ENCODE measurements at regions not wholly inside any gene's neighbourhood (a gene's known extent, or its start where the extent isn't known, plus 50 kb on each side); places are given as distances from the start of the nearest gene placed in this dataset.

- Histone ChIP-seq H4K20me1 (replicated peaks; ENCODE audit: control insufficient read depth, insufficient read depth, low read length) (no peaks in the 10 kb centered on the region), H3K9me3 (replicated peaks; ENCODE audit: control insufficient read depth, insufficient read depth, low read depth, low read length) (peaks cover 3% of the 10 kb centered on the region; the same call in 1 of the 2 replicates), H3K79me2 (ENCODE audit: control insufficient read depth, insufficient read depth, low read length) (no peaks in the 10 kb centered on the region), H3K4me1 (replicated peaks in 1 of 2; ENCODE audit: control insufficient read depth in 2 of 2, insufficient read depth in 2 of 2, low read length in 2 of 2) (peaks cover 2 to 5% of the 10 kb centered on the region in 2 experiments; a peak in 2 of 5 replicates), H3K9ac (ENCODE audit: insufficient read depth in 1 of 2, low read depth in 2 of 2, low read length in 2 of 2) (no peak overlapping the region), H3K9me1 (ENCODE audit: control insufficient read depth, insufficient read depth, low read length) (no peaks in the 10 kb centered on the region), H3K4me3 (no peak overlapping the region), H3K27me3 (ENCODE audit: control insufficient read depth in 2 of 2, insufficient read depth in 2 of 2, low read length in 2 of 2) (no peaks in the 10 kb centered on the region), H2AFZ (ENCODE audit: low read depth, low read length) (no peak overlapping the region), H3K36me3 (ENCODE audit: control insufficient read depth, insufficient read depth, low read length) (no peaks in the 10 kb centered on the region), H3K27ac (ENCODE audit: extremely low read depth, low read depth, low read length) (no peak overlapping the region), H3K4me2 (ENCODE audit: insufficient read depth, low read length) (no peak overlapping the region)
- BruUV-seq (replicated peaks) = no TSS peak
- CTCF ChIA-PET (ENCODE audit: low intra/inter-chr PET ratio) = no interaction called here
- in situ Hi-C loops (cut with MboI) (no loop called here), intact Hi-C loops (cut with micrococcal nuclease) (no loop called here)
- ATAC-seq (no peak), DNase-seq (ENCODE audit: extremely low read depth in 1 of 4, low spot score in 3 of 4) (no peak), FAIRE-seq (no peak)
- POLR2A ChIA-PET = no interaction called here
- WGBS (ENCODE audit: insufficient coverage, low coverage, missing lambda C conversion rate) = 63% methylated on average over 1 of the region's 1 CpG
- no peak for TF ChIP-seq ZSCAN29 (IDR thresholded peaks at IDR 0.05)
- no peak for TF ChIP-seq FOXJ2 (tag; IDR thresholded peaks at IDR 0.05)
- TF ChIP-seq, protein P1, sequence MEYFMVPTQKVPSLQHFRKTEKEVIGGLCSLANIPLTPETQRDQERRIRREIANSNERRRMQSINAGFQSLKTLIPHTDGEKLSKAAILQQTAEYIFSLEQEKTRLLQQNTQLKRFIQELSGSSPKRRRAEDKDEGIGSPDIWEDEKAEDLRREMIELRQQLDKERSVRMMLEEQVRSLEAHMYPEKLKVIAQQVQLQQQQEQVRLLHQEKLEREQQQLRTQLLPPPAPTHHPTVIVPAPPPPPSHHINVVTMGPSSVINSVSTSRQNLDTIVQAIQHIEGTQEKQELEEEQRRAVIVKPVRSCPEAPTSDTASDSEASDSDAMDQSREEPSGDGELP (CRISPR knock-in tag; IDR thresholded peaks at IDR 0.05; ENCODE audit: borderline replicate concordance) = no peak
- no peak for TF ChIP-seq ZNF561 (CRISPR knock-in tag; conservative IDR thresholded peaks at IDR 0.05)
- TF ChIP-seq HSF4 (CRISPR knock-in tag; IDR thresholded peaks at IDR 0.05; ENCODE audit: borderline replicate concordance) = no peak
- TF ChIP-seq MECOM (CRISPR knock-in tag; IDR thresholded peaks at IDR 0.05) = no peak
- TF ChIP-seq RBM17 (IDR thresholded peaks at IDR 0.05; ENCODE audit: borderline replicate concordance, low read depth, low read length) = no peak
- no peak for TF ChIP-seq PYGO2 (tag; IDR thresholded peaks at IDR 0.05)
- TF ChIP-seq ZFX (CRISPR knock-in tag; IDR thresholded peaks at IDR 0.05) = no peak
- no peak for TF ChIP-seq TBP (optimal IDR thresholded peaks at IDR 0.05; ENCODE audit: low read depth, low read length)
- TF ChIP-seq LEF1 (IDR thresholded peaks at IDR 0.05) = no peak
- no peak for TF ChIP-seq CBX1 (IDR thresholded peaks at IDR 0.05; ENCODE audit: low read depth)
- TF ChIP-seq ZBTB34 (CRISPR knock-in tag; IDR thresholded peaks at IDR 0.05) = no peak
- no peak for TF ChIP-seq KDM5B (IDR thresholded peaks at IDR 0.05; ENCODE audit: insufficient replicate concordance, low read depth, low read length)
- TF ChIP-seq NEUROD1 (IDR thresholded peaks at IDR 0.05; ENCODE audit: borderline replicate concordance, low read depth, low read length, partially characterized antibody) = no peak
- TF ChIP-seq TAL1 (IDR thresholded peaks at IDR 0.05) = no peak
- TF ChIP-seq ZNF518B (CRISPR knock-in tag; IDR thresholded peaks at IDR 0.05) = no peak
- no peak for TF ChIP-seq RBM34 (IDR thresholded peaks at IDR 0.05; ENCODE audit: borderline replicate concordance, insufficient read depth, low read length)
- no peak for TF ChIP-seq ZNF134 (CRISPR knock-in tag; conservative IDR thresholded peaks at IDR 0.05)
These were observed 840.2 kb upstream of the CNTN5 start for GRCh38 chr11:98180511-98180910.

Data from K562 (cell line).